NCI-H2196 treated with DMSO at 0.1 percent for 48 hours (cell line): ENCODE measurements at regions not wholly inside any gene's neighbourhood (a gene's known extent, or its start where the extent isn't known, plus 50 kb on each side); places are given as distances from the start of the nearest gene placed in this dataset.

Experiments
- DNase-seq: peaks from one replicate; lab custom pipeline; 2025; ENCODE audit not compliant: unreplicated experiment; lab: John Stamatoyannopoulos, UW

DNA sequence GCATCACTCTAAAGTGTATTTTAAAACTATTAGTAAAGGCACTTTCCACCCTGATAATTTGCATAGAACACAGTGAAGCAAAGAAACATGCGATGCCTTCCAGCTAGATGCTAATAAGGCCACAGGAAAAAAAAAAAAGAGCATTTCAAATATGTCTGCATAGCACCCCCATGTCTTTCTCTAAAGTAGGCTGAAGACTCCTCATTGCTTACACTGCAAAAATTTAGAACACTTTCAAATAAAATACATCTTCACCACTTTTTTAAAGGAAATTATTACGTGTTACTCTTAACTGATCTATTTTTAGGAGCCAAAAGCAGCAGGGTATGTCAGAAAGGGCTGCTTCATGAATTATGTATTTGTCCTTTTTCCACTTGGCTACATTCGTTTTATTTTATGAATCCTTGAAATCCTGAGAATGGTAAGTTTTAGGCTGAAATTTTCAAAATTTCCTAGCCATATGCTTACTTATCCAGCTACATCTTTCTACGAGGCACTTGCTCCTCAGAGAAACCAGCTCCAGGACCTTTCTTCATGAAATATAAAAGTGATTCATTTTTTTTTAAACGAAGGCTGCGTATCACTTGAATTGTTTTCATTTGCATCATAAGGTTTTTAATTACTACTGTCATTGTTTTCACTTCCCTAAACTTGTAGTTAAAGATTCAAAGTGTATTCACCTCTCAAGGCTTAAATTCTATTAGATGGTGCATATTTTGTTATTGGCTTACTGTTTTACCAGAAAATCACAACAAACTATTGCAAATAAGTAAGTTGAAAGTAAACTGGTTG is 513.0 kb downstream of the PTPRC start:
- no peak for DNase-seq

DNA sequence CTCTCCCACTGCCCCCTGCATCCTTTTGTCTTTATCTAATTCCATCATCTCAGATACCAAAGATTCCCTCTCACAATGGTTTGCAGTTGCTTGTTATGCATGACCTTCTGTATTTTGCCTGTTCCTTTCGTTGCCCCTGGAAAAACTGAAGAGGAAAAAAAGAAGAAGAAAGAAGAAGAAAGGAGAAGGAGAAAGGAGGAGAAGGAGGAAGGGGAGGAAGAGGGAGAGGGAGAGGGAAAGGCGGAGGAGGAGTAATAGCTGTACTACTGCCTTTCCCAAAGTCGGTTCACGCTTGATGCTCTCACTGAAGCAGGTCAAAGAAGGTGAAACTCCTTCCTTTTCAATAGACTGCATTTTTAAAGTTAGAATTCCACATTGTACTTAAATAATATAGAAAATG is 513.8 kb downstream of the PTPRC start:
- DNase-seq = no peak

DNA sequence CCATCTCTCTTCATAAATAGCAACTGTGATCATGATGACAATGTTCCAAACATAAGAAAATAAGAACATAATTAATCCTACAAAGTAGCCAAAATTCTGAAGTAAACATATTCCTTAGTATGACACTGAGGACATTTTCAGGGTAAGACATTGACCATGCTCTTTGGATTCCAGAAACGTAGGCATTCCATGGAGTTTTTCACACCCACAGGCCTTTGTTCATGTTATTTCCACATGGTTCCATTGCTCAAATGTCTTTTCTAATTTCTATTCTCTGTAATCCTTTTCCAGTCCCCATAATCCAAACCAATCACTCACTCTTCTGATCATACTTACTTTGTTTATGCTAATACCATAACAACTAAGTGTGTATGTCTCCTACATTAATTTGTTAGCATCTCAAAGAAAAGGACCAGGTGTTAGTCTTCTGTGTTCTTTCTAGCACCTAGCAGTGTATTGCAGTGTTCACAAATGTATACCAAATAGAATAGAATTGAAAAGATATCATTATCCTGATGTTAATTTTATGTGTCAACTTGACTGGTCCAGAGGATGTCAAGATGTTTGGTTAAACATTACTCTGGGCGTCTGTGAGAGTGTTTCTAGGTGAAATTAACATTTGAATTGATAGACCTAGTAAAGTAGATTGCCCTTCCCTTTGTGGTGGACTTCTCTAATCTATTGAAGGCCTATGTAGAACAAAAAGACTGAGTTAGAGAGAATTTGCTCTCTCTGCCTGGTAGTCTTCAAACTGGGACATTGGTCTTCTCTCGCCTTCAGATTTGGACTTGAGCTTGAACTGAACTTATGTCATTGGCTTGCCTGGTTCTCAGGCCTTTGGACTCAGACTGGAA is 516.6 kb downstream of the PTPRC start:
- no peak for DNase-seq

DNA sequence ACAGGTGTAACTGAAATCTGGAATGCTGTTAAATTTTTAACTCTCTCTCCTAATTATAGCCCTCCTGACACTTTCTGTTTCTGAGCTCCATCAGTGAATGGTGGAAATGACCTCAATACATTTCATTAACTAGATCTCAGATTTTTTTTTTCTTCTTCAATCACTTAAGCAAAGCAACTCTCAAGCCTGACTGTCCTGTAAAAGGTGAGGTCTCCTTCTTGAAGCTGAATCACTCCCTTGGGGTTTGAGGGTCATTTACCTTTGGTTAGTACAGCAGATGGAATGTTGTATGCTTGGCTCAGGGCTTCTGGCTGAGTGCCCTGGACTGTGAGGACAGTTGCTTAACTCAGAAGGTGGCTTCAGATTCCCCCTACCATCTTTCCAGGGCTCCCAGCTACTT is 518.7 kb downstream of the PTPRC start:
- DNase-seq = no peak

DNA sequence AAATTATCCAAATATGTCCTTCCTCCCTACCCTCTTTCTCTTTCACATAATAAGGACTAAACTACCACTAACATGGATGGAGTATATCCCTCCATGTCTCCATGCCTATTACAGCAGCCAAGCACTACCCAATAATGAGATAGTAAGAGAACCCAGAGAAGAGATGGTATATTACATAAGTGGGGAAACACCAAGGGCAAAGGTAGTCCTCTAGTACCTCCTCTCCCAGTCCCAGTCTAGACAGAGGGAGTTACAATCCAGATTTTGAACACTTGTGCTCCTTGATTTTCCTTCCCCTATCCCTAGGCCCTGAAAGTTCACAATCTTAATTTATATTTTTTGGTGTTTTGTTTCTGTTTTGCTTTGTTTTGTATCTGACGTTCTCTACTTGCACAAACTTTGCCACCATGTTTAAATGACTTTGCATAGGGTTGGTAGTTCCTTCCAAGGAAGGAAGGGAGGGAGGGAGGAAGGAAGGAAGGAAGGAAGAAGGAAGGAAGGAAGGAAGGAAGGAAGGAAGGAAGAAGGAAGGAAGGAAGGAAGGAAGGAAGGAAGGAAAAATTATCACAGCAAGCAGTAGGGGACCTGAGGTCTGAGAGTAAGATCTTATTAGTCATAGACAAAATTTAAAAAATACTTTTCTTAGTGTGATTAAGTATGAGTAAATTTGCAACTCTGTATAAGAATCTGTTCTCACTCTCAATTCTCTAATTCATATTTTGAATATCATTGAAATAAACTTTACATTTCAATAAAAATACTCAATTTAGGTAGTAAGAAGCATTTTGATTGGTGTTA is 521.9 kb downstream of the PTPRC start:
- DNase-seq = no peak

DNA sequence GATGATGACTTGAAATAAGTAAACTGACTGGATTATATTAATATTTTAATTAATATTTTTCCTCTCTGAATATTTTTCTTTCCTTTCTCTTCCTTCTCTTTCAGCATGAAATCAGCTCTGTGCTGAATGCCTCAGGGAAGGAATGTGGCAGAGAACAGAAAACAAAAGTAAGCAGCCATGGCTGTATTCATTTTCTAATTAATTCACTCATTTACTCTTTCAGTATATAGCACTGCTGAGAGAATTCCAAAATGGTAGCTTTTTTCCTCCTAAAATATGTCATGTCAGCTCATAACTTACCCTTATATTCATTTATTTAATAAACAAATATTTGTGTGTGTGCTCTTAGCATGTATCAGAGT is 522.5 kb downstream of the PTPRC start:
- DNase-seq = no peak

DNA sequence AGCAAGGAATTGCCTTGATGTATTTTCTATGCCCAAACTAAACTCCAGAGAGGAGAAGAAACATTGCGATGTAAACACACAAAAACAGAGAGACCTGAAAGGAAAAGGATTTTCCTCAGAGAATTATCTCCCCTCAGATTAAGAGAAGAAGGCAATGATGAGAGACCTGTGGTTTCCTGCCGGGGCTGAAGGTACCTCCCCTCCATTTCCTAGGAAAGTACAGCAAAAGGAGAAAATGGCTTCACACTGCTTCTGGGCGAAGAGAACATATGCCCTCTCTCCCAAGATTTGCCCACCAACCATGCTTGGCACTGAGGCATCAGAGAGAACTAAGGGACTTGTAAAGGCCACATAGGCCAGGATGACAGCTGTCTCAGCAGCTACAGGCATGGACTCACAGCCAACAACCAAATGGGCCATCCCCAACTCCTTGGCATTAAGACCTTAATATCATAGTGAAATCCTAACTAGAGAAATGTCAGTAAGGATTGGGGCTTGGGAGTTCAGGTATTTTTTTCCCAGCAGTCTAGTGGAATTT is 523.0 kb downstream of the PTPRC start:
- no peak for DNase-seq

DNA sequence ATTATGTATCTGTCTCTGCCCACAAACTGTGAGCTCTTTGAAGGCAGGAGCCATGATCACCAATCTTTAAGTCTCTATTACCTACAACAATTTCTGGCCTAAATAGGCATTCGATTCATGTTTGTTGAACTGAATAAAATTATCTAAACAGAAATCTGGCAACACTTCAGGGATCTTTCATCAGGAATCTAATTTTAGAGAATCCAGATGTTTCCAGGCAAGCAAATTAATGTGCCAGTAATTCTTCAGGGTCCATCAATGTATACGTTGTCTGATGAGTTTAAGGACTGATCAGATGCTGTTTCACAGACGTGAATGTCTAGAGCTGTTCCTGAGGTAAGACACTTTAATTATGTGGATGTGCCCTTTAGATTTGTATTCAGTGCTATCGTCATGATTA is 524.4 kb downstream of the PTPRC start:
- DNase-seq = no peak

DNA sequence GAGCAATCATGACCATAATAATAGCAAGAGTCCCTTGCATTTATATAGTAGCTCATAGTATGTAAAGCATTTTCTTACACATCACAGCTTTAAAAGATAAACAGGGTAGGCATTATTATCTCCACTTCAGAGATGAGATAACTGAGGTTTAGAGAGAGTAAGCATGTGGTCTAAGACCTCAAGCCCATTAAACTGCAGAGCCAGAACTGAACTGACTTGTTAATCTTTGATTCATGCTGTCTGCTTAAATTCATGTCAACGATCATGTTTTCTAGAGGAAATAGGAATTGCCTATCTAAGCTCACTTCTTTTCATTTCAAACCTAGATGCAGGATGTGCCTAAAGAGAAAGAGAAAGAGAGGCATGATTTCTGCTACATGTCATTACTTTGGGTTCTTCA is 524.8 kb downstream of the PTPRC start:
- DNase-seq = no peak

DNA sequence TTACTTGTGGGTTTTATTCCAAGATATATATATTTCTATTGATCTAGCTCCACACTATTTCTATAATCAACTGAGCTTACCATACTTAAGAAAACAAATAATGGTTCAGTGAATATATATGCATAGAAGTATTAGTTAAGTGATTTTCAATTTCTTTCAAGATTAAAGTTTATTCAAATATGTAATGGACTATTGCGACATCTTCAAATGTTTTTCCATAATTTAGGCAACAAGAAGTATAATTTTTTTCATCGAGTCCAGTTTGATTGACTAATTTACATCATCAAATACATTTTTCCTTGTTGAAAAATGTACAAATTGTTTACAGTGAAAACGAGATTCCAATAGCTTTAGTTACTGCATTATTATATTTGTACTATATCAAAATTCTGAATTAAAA is 528.6 kb downstream of the PTPRC start:
- no peak for DNase-seq

DNA sequence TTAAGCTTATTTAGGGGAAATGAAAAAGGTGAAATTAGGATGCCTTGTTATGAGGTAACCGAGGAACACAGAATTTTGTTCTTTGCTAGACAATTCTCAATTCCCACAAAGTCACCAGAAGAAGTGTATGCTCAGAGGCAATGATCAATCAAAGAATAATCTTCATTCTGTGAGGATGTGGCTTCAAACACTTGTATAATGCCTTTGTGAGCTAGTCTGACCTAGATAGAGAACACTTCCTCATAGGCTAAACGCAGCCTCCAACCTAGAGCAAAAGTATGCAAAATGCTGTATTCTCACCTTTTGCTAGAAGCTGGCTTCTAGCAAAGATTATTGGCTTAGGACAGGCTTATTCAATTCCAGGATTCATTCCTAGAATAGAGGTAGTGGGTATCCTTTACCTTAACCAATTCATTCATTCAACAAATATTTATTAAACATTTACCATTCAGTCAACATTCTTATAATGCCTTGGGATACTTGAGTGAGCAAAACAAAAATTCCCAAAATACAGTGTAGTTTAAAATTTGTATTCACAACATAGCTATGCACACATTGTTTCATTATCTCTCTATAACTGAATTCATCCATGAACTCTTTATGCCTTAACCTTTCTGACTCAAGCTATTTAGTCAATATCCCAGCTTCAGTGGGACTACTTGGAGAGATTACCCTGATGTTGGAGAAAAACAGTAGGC is 530.2 kb downstream of the PTPRC start:
- DNase-seq = no peak

DNA sequence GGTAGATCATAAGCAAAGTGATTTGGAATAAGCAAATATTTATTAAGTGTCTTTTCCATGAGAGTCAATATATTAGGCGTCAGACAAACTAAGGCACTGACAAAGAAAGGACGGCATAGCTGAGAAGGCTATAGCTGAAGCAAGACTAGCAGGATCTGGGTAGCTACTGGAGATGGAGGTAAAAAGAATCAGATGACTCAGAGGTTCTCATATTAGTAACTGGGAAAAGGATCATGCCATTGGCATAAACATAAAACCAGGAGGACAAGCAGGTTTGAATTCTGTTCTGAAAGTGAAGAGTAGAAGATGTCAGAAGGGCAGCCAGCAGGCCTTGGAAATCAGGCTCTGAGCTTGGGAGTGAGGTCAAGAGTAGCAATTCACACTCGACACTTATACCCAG is 531.9 kb downstream of the PTPRC start:
- DNase-seq = no peak

DNA sequence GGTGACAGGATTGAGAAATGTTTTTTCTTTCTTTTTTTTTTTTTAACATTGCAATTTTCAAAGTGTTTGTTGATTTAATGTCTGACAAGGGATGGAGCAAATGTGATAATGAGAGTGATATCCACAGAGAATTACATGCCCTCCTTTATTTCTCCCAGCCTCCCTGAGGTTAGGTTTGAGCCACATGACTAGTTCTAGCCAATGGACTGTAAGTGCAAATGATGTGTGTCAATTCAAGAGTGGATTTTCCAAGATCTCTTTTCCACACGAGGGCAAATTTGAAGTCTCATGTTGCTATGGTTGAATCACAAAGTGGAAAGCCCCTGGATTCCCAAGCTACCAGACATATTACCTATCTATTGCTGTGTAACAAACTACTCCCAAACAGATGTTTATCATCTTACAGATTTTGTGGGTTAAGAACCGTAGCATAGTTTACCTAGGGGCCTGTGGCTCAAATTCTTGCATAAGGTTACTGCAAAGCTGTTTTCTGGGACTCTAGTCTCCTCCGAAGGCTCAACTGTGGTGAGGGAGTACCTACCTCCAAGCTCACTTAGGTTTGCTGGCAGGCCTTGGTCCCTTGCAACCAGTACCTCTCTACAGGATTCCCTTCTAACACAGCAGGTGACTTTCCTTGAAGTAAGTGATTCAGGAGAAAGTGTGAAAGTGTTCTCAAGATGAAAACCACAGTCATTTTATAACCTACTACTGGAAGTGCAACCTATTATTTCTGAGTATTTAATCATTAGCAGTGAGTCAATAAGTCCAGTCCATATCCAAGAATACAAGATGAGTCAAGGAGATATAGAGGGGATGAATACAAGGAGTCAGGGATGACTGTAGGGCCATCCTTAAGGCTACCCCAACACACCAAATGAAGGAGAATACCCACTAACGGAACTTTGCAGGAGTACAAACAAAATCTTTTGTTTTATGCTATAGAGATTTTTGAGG is 533.6 kb downstream of the PTPRC start:
- no peak for DNase-seq

DNA sequence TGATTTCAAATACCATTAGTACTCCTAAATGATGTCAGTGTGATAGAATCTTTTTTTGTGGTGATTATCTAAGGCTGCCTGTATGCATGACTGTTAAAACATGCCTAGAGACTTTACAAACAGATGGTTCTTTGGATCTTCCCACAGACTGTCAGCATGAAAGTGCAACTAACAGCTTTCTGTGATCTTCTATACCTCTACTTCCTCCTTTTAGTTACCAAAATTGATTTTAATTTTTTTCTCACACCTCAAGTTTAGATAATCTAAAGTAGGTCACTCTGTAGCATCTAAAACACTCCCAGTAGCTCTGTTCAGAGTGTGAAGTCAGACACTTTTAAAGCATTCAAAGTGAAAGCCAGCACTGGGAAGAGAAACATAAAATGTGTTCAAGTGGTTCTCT is 534.5 kb downstream of the PTPRC start:
- DNase-seq = no peak

DNA sequence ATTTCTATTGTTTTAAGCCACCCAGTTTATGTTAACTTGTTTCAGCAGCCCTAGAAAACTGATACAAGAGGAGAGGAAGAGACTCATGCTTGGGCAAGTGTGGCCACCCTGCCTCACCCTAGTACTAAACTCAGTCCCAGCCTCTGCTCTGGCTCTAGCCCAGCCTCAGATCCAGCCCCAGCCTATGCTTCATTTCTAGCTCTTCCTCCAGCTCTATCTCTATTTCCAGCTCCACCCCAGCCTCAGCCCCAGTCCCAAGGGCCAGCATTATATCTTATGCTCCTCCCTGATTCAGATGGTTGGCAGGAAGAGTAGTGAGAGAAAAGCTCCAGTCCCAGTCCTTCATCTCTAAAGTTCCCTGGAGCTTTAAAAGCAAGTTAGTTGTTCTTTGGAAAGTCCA is 535.5 kb downstream of the PTPRC start:
- no peak for DNase-seq

DNA sequence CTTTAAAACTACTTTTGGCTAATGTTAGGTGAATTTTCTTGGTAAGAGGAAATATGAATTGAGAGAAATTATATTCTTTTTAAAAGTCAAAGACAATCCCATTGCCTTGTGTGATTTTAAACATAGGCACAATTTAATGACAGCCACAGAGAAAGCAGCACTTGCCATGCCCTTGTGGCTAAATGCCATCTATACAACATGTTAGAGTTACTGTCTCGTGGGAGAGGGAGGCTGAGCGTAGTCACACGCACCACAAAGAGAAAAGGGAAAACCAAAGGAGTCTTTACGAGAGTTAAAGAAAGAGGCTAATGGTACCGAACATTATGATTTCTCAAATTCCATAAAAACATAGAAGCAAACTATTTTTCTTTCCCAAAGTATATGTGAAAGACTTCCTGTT is 537.9 kb downstream of the PTPRC start:
- no peak for DNase-seq

DNA sequence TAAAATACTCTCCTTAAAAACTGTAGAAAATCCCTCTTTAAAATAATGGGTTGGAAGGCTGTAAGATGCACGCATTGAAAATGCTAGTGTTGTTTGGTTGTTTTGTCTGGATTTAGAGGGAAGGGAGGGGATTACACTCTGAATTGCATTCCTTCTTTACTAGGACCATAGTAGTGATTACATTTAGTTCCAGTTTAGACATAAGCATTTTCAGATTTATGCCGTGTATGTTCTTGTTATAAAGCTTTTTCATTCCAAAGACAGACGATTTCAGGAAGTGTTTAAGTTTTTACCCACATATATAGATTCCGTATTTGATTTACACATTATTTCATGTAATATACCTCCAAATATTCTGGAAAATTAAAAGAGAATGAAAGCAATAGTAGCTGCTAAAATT is 538.4 kb downstream of the PTPRC start:
- no peak for DNase-seq

DNA sequence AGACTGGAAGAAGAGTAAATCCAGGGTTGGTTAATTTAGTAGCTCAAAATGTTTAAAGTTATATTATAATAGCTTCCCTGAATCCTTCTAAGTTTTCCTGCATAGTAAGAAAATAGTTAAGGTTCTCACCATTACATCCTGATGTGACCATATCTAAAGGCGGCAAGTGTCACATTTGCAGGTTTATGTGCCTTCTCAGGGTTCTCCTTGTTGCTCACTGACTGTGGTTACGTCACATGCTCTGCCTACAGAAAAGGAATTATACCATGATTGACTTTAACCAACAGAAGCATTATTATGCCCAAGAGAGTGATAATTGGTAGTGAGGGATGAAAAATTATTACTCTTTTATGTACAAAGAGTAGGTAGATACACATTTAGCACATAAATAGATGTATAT is 539.8 kb downstream of the PTPRC start:
- DNase-seq = no peak

DNA sequence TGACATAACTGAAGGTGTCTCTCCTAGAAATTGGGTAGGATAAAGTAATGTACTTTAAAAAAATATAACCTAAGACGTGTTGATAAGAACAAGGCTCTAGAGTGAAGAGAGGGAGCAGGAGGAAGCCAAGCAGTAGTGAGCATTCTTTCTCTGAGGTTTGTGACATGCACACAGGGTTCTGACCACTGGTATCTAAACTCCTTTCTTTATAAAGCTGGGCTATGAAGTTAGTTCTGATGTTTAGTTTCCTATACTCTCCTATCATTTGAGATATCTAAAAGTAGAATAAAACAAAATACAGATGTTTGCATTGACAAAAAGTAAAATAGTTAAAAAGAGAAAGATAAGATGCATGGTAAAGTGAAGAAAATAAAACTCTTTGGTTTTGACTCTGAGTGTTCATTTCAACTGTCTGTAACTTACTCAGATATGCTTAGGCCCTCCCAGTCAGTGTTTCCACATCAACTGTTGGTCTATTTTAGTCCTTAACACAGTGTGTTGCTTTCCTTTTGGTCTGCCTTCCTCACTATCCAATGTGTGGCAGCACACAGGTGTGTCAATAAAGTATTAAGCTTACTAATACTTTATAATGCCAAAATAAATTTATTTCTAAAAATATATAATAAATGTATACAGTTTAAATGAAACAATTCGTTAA is 543.5 kb downstream of the PTPRC start:
- no peak for DNase-seq
